GM18868 (cell line): ENCODE measurements at regions not wholly inside any gene's neighbourhood (a gene's known extent, or its start where the extent isn't known, plus 50 kb on each side); places are given as distances from the start of the nearest gene placed in this dataset.
"Not testable (repeated sequence)": the region's sequence is repeated elsewhere in the genome, so short reads cannot be mapped to it uniquely, and the experiment has no call there.

Experiments
- ATAC-seq: cut with Tn5 transposase; IDR thresholded peaks from one replicate; pipeline ENCODE4 v1.9.1; 2021; ENCODE audit warnings: mild to moderate bottlenecking, moderate library complexity; ENCODE audit not compliant: unreplicated experiment

- no peak for ATAC-seq
Observed at GRCh38 chr13:74272826-74273225, 138.6 kb upstream of the KLF12 start.

- no peak for ATAC-seq
Observed at GRCh38 chr13:74270018-74270417, 135.8 kb upstream of the KLF12 start.

- ATAC-seq, result no peak
Observed at GRCh38 chr13:74266861-74267260, 132.7 kb upstream of the KLF12 start.

- no peak for ATAC-seq
Observed at GRCh38 chr13:74266309-74266708, 132.1 kb upstream of the KLF12 start.

DNA sequence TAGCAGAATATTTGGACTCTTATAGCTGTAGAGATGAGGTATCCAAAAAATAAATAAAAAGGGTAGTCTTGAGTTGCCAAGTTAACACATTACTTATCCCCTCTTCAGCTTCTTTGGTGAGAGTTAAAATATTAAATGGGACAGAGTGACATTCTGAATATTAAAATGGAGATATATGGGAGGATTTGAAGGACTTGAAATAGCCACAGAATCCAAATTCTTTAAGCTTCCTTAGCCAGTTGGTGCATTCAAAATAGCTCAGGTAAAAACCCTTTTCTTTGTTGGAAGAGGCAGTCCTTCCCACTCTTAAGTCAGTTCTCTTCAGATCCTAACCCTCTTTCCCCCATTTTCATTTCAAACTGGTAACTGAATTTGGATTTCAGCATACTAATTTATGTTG is 130.1 kb upstream of the KLF12 start:
- ATAC-seq, result no peak

DNA sequence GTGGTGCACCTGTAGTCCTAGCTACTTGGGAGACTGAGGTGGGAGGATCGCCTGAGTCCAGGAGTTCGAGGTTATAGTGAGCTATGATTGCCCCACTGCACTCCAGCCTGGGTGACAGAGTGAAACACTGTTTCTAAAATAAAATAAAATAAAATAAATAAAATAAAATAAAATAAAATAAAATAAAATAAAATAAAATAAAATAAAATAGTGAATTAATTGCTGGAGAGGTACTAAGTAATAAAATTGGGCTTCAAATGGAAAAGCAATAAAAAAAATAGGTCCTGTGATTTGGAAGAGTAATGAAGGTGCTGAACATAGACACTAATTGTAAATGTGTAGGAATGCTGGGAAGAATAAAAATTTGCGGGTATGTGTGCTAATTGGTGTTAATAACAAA is 126.2 kb upstream of the KLF12 start:
- not testable (repeated sequence) for ATAC-seq

GRCh38 chr13:74259641-74260040 is 125.4 kb upstream of the KLF12 start:
- no peak for ATAC-seq

DNA sequence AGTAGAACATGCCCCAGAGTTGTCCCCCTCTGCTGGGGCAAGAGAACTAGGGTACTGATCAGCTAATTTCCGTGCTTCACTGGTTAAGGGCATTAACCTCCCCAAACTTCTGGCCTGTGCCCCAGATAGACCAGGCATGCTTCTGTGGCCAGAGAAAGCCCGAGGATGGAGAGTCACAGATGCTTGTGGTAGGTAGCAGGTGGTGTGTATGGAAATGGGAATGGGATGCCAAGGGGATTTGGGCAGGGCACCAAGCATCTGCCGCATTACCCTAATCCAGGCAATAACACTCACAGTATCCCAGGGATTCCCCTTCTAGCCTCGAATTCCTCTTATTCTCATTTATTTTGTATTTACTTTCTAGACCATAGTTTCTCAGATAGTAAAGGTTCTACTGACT is 124.8 kb upstream of the KLF12 start:
- ATAC-seq, result no peak

GRCh38 chr13:74256969-74257368 is 122.8 kb upstream of the KLF12 start:
- ATAC-seq, result no peak

GRCh38 chr13:74253161-74253560 is 119.0 kb upstream of the KLF12 start:
- ATAC-seq, result no peak

DNA sequence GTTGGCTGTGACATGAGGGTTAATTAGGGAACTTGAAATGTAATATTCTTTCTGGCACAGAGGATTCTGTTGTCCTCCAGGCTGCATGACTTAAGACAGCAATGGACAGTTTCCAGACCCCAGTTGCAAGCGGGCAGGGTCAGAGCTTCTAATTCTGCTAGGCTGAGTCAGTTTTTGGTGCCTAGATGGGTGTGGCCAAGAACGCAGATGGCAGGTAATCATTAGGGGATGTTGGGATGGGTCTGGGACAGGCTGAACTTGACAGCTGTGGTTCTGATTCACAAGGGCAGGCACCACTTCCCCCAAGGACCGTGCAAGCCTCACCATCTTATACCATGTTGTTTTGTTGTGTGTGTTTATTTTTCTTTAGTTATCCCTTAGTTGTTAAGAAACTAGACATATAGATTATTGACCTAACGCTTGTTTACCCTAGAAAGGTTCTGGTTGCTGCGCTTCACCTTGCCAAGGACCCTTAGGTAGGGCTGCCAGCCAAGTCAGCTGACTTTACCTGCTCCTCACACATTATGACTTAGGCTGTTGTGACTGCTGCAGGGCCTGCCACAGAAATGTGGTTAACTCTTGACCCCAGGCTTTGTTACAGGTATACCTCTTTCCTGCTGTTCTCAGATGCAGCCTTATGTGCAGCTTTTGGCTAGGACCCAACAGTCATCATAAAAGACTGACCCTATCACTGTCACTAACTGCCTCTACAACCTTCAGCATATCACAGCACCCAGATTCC is 117.7 kb upstream of the KLF12 start:
- ATAC-seq, result no peak

- no peak for ATAC-seq
Observed at GRCh38 chr13:74250738-74251190, 116.6 kb upstream of the KLF12 start.

GRCh38 chr13:74248477-74248876 is 114.3 kb upstream of the KLF12 start:
- ATAC-seq, result no peak

- ATAC-seq, result no peak
Observed at GRCh38 chr13:74246487-74246886, 112.3 kb upstream of the KLF12 start.

DNA sequence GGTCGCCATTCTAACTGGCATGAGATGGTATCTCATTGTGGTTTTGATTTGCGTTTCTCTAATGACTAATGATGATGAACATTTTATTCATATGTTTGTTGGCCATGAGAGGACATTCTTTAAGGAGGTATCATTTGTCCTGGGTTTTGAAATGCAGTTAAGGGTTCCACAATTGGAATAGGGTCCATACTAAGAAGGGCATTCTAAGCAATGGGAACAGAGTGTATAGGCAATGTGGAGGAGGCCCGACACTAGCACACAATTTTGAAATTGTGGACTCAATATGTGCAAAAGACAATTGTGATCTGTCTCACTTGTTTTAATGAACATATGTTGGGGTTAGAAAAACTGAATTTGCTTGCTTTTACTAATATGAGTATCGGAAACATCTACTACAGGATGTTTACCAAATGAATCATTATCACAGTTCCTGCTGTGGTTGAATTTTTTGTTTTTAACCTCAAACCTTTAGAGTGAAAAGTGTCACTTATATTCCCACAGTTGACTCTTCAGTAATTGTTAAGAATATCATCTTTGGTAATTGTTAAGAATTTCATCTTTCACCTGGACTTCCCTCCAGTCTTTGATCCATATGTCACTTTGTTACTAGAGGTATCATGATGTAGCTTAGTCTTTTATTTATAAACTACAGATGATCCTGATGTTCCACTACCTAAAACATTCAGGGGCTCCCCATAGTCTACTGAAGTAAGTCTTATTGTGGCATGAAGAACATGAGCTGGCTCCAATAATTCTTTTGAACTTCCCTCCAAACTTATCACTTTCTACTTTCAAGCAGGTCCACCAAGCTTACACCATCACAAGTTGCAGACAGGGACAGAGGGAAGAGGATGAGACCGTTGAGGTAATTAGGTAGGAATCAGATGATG is 109.7 kb upstream of the KLF12 start:
- ATAC-seq, result no peak

GRCh38 chr13:74241343-74241742 is 107.1 kb upstream of the KLF12 start:
- not testable (repeated sequence) for ATAC-seq

DNA sequence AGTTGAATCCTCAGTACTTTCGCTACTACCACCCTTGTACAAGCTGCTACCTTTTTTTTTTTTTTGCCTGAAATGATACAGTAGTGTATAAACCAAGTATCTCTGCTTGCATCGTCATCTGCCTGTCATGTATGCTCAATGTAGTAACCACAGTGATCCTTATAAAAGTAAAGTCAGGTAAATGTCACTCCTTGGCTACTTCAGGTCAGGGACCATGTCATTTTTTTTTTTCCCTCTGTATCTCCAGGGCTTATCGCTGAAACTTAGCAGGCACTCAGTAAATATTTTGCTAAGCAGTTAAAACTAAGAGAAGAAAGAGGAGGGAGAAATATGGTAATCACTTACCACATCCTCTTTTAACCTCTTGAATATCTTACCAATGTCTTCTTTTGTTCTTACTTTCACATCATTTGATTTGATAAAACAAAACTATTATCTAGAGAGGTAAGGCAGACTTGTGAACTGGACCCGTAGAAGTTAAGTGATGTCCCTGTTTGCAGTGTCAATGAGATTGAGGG is 96.8 kb upstream of the KLF12 start:
- no peak for ATAC-seq

- ATAC-seq, result no peak
Observed at GRCh38 chr13:74229242-74229641, 95.0 kb upstream of the KLF12 start.

- no peak for ATAC-seq
Observed at GRCh38 chr13:74227476-74228158, 93.4 kb upstream of the KLF12 start.

DNA sequence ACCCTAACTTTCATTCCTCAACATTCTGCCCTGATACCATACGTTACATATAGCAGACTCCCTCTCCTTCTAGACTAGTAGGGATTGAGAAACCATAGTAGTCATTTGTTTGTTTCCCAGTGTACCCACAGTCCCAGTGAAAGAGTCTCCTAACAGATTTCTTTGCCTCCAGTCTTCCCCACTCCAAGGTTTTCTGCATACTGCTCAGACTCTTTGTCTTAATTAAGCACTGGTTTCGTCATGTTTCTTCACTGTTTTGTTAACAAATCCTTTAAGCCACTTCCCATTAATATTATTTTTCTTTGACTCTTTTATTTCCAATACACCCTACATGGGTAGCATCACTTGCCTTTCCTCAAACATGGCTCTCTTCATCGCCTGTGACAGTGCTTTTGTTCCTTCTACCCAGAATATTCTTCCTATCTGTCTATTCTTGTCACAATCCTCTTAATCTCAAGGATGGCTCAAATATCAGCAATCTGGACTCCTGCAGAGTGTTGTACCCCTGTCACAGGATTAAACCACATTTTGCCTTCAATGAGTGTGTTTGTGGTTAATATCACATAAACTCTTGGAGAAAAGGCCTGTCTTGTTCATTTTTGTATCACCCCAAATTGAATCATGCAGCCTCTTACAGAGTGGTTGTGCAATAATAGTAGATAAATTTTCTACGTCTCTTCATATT is 92.7 kb upstream of the KLF12 start:
- ATAC-seq, result no peak

- no peak for ATAC-seq
Observed at GRCh38 chr13:74221752-74222151, 87.5 kb upstream of the KLF12 start.
